GM19240 (cell line): ENCODE measurements at regions not wholly inside any gene's neighbourhood (a gene's known extent, or its start where the extent isn't known, plus 50 kb on each side); places are given as distances from the start of the nearest gene placed in this dataset.
"Not testable (repeated sequence)": the region's sequence is repeated elsewhere in the genome, so short reads cannot be mapped to it uniquely, and the experiment has no call there.

Experiments
- DNase-seq: peaks from one replicate; pipeline ENCODE4 v3.0.0; 2011; ENCODE audit warnings: low spot score; ENCODE audit not compliant: insufficient read length

DNA sequence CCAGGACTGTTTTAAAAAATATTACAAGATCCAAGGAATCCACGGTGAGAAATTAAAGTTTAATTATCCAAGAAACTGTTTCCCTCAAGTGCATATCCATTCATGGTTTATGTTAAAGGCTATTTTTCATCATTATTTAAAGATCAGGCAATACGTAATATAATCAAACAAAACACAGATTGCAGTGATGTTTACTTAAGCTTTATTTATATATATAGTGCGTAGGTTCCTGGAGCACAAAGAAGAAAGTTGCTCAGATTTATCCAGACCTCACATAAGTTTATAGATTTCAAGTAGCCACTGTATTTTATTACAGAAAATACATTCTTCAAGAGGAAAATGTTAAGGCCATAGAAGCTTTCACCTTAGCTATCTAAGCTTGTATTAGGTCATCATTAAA, 210.0 kb upstream of the KLF14 start:
- DNase-seq = no peak

GRCh38 chr7:130944997-130945396, 211.0 kb upstream of the KLF14 start:
- DNase-seq = no peak

- no peak for DNase-seq
Observed at GRCh38 chr7:130945411-130945811, 211.4 kb upstream of the KLF14 start.

DNA sequence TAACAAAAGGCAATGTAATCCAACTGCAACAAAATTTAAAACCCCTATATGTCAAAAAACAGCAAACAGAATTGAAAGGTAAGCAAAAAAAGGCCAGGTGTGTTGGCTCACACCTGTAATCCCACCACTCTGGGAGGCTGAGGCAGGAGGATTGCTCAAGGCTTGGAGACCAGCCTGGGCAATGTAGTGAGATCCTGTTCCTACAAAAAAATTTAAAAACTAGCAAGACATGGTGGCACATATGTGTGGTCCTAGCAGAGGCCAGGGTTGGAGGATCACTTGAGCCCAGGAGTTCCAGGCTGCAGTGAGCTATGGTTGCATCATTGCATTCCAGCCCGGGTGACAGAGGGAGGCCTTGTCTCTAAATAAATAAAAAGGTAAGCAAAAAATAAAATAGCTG, 212.1 kb upstream of the KLF14 start:
- DNase-seq = no peak

GRCh38 chr7:130947792-130948580, 214.0 kb upstream of the KLF14 start:
- DNase-seq = no peak

DNA sequence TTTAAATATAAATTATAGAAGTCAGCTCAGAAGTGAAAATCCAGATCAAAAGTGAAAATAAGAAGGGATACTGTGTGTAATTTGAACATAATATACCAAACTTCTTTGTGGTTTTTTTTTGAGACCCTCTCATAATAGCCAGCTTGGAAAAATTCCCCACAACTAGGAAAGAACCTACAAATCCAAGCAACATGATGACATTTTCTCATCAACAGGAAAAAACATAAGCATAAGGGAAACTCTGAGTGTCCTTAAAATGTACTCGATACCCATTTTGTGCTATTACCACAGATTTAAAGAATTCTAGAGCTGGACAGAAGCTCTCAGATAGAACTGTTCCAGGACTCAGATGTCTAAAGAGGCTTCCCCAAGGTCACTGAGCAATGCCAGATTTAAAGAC, 214.8 kb upstream of the KLF14 start:
- no peak for DNase-seq

DNA sequence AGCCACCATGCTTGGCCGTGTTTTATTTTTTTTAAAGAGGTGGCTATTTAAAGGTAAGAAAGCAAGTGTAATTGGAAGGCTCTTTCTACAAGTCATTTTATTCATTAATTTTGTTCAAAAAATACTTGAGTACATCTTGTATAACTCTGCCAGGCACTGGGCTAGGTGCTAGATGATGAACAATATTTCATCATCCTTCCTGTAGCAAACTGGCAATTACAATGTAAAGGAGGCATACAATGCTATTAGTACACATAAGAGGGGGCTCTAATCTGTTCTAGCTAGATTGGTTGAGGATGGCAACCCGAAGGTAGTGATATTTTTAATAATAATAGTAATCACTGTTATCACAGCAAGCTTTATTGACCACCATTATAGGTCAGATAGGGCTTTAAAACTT, 215.5 kb upstream of the KLF14 start:
- DNase-seq = no peak

DNA sequence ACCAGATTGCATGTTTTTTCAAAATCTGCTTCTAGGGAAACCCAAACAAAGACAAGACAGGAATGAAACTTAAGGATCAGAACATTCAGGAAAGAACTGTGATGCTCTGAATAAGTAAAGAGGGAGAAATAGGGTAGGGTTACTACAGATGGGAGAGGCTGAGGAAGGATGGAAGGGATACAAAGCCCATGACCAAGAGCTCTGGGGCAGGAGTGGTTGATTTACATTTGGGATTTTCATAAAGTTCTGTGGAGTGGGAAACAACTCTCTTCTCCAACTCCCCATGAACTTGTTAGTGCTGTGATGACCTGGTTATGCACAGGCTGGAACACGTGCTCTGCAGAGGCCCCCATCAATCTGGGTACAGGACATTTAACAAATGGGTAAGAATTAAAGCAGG, 216.0 kb upstream of the KLF14 start:
- DNase-seq = no peak

DNA sequence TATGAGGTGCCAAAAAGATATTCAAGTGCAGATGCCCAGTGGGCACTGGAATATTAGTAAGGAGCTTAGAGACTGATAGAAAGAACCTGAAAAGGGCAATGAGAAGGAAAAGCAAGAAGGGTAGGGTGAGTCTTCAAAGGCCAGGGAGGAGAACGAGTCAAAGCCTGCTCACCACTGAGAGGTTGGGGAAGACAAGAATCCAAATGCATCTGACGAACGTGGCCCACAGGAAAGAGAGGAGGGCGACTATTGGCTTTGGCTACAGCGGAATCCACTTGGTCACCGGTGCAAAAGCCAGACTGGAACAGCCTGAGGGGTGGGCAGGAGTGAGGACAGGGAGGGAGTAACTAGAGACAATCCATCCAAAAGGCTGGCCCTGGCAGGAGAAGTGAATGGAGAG, 216.7 kb upstream of the KLF14 start:
- no peak for DNase-seq

GRCh38 chr7:130951303-130951975, 217.4 kb upstream of the KLF14 start:
- DNase-seq = no peak

- DNase-seq = no peak
Observed at GRCh38 chr7:130951976-130952876, 218.2 kb upstream of the KLF14 start.

GRCh38 chr7:130953196-130953595, 219.2 kb upstream of the KLF14 start:
- DNase-seq = no peak

- DNase-seq = no peak
Observed at GRCh38 chr7:130954918-130955564, 221.0 kb upstream of the KLF14 start.

DNA sequence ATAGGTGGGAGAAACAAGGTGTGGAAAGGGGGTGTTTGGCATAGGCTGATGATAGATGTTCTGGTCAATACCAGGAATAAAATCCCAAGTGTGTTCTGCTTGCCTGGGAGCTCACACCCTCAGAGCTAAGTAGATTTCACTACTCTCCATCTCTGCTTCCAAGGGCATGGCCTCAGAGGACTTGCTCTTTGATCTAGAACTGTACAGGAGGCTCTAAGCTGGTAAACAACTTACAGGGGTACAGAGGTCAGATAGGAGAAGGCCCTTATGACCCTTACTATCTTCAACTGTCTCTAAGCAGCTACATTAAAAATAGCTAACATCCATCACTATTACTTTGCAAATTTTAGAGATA, 221.5 kb upstream of the KLF14 start:
- DNase-seq = no peak

DNA sequence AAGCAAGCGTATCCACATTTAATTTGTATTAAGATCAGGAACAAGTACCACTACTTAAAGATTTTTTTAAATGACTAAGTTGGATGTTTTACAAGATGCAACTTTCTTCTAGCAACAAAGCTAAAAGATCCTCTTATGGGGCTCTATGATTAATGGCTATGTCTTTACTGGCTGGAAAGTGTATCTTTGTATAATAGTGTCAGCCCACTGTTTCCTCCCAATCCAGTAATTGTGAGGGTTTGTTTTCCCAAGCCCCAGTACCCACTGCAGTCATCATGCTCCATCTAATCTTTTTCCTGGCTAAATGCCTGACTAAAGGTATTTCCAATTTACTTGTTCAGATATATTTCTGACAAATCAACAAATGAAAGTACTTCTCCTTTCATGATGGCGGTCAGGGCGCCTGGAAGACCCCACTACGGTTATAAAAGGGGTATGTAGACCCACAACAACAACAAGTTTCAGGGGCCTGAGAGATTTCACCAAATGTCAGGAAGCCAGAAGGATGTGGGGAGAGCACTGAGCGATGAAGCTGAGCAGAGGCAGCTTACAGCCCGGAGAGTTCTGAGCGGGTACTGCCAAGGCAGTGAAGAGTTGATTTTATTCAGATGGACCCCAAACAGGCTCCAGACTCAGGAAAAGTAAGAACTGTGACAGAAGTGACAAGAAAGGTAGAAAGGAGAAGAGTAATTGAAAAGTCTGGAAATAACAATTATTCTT, 222.6 kb upstream of the KLF14 start:
- DNase-seq = no peak

DNA sequence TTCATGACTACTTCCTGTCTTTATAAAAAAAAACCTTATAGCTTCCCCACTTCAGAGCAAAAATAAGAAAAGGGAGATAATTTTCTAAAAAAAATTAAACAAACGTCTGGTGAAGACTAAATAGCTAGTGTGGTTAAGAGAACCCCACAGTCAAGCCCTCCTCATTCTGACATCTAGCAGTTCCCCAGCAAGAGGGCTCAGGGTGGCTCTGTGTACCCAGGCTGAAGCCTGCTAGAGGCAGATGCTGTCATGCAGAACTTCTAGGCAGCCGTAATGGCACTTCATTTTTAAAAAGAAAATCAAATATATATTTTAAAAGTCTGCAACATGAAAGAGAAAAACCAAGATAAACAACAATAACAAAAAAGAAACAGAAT, 223.1 kb upstream of the KLF14 start:
- no peak for DNase-seq

GRCh38 chr7:130957722-130958435, 223.9 kb upstream of the KLF14 start:
- not testable (repeated sequence) for DNase-seq

GRCh38 chr7:130958846-130959245, 224.8 kb upstream of the KLF14 start:
- no peak for DNase-seq

- DNase-seq = no peak
Observed at GRCh38 chr7:130959743-130960207, 225.8 kb upstream of the KLF14 start.
